Gastroesophageal sphincter (tissue), 3 donors: ENCODE measurements at regions not wholly inside any gene's neighbourhood (a gene's known extent, or its start where the extent isn't known, plus 50 kb on each side); places are given as distances from the start of the nearest gene placed in this dataset.

Experiments used
- POLR2A ChIP-seq, 2 donors: fragments of 450-650 bp; IDR thresholded peaks; one replicate each; pipeline ENCODE4 v1.6.1; 2017; ENCODE audit warnings: antibody characterized with exemption in 2 of 2, mild to moderate bottlenecking in 2 of 2, moderate library complexity in 1 of 2
- TF ChIP-seq, protein P1 (sequence below), 4 experiments: fragments of 200-600 bp in 2 of 4; fragments of 450-650 bp in 2 of 4; sonication (generic) in 1 of 4; IDR thresholded peaks; one replicate each; pipeline ENCODE4 v1.5.1; 2017 to 2019; ENCODE audit warnings: antibody characterized with exemption in 4 of 4, mild to moderate bottlenecking in 2 of 4, moderate library complexity in 2 of 4

DNA sequence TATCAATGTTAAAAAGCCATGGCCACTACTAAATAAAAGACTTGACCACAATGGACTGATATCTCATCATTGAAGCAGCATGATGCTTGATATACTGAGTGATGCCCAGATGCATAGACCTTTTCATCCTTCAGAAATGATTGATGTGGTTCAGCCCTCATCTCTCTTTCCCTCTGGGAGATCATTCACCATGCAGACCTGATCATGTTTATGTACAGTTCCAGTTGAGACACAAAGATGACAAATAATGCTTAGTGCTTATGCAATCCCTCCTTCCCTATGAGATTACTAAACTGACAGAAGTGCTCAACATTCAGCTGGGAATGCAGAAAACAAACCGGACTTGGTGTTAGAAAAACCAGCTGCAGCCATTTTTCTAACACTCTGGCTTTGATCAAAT lies 91.9 kb upstream of the TLR4 start:
- no peak for TF ChIP-seq POLR2A (IDR thresholded peaks at IDR 0.05)
- TF ChIP-seq, protein P1, sequence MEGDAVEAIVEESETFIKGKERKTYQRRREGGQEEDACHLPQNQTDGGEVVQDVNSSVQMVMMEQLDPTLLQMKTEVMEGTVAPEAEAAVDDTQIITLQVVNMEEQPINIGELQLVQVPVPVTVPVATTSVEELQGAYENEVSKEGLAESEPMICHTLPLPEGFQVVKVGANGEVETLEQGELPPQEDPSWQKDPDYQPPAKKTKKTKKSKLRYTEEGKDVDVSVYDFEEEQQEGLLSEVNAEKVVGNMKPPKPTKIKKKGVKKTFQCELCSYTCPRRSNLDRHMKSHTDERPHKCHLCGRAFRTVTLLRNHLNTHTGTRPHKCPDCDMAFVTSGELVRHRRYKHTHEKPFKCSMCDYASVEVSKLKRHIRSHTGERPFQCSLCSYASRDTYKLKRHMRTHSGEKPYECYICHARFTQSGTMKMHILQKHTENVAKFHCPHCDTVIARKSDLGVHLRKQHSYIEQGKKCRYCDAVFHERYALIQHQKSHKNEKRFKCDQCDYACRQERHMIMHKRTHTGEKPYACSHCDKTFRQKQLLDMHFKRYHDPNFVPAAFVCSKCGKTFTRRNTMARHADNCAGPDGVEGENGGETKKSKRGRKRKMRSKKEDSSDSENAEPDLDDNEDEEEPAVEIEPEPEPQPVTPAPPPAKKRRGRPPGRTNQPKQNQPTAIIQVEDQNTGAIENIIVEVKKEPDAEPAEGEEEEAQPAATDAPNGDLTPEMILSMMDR (IDR thresholded peaks at IDR 0.05) = no peak
